Gastroesophageal sphincter (tissue), 3 donors: ENCODE measurements at regions not wholly inside any gene's neighbourhood (a gene's known extent, or its start where the extent isn't known, plus 50 kb on each side); places are given as distances from the start of the nearest gene placed in this dataset.

Source experiments
- EP300 ChIP-seq: sonication (generic); formaldehyde crosslinking; IDR thresholded peaks from one replicate; pipeline ENCODE4 v1.6.1; 2017; ENCODE audit warnings: antibody characterized with exemption, mild to moderate bottlenecking
- POLR2A ChIP-seq, 2 donors: fragments of 450-650 bp; IDR thresholded peaks; one replicate each; pipeline ENCODE4 v1.6.1; 2017; ENCODE audit warnings: antibody characterized with exemption in 2 of 2, mild to moderate bottlenecking in 2 of 2, moderate library complexity in 1 of 2
- POLR2AphosphoS5 ChIP-seq: sonication (generic); formaldehyde crosslinking; IDR thresholded peaks from one replicate; pipeline ENCODE4 v1.6.1; 2017; ENCODE audit warnings: antibody characterized with exemption
- TF ChIP-seq, protein P1 (sequence below), 4 experiments: fragments of 200-600 bp in 2 of 4; fragments of 450-650 bp in 2 of 4; sonication (generic) in 1 of 4; IDR thresholded peaks; one replicate each; pipeline ENCODE4 v1.5.1; 2017 to 2019; ENCODE audit warnings: antibody characterized with exemption in 4 of 4, mild to moderate bottlenecking in 2 of 4, moderate library complexity in 2 of 4

DNA sequence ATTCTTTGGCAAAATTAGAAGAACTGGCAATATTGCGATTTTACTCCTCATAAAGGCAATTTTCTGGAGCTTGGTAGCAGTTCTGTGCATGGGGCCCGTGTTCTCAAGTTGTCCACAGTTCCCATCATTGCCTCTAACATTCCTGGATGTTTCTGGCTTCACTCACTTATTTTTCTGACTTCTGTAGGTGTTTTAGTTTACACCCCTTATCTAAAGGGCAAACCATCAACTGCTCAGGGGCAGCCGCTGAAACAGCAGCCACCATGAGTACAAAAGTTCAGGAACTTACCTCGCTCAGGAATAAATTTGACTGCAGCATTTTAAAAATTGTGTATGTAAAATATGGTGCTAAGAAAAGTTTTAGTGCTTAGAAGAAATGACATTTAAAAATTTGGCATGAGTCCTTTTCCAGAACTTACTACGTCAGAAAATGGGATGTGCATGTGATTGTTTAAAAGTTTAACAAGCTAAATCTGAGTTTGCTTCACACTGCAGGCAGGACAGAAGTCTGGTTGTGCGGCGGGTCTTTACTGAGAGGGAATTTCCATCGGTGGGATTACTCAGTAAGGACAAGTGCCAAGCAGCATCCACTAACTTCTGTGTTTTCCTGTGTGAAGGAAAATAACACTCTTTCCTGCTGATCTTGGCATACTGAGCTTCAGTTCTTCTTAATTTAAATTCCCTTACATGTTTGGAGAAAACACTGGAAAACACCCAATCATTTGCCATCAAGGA is 261.7 kb downstream of the MAT2B start:
- TF ChIP-seq POLR2A (IDR thresholded peaks at IDR 0.05) (no peak), POLR2AphosphoS5 (no peak), EP300 (no peak)
- TF ChIP-seq, protein P1, sequence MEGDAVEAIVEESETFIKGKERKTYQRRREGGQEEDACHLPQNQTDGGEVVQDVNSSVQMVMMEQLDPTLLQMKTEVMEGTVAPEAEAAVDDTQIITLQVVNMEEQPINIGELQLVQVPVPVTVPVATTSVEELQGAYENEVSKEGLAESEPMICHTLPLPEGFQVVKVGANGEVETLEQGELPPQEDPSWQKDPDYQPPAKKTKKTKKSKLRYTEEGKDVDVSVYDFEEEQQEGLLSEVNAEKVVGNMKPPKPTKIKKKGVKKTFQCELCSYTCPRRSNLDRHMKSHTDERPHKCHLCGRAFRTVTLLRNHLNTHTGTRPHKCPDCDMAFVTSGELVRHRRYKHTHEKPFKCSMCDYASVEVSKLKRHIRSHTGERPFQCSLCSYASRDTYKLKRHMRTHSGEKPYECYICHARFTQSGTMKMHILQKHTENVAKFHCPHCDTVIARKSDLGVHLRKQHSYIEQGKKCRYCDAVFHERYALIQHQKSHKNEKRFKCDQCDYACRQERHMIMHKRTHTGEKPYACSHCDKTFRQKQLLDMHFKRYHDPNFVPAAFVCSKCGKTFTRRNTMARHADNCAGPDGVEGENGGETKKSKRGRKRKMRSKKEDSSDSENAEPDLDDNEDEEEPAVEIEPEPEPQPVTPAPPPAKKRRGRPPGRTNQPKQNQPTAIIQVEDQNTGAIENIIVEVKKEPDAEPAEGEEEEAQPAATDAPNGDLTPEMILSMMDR (IDR thresholded peaks at IDR 0.05): no peak
